GM19372 (cell line): ENCODE measurements at regions not wholly inside any gene's neighbourhood (a gene's known extent, or its start where the extent isn't known, plus 50 kb on each side); places are given as distances from the start of the nearest gene placed in this dataset.
"Not testable (repeated sequence)": the region's sequence is repeated elsewhere in the genome, so short reads cannot be mapped to it uniquely, and the experiment has no call there.

ENCODE experiments used
- ATAC-seq: cut with Tn5 transposase; IDR thresholded peaks from one replicate; pipeline ENCODE4 v1.9.1; 2021; ENCODE audit warnings: mild to moderate bottlenecking, low read depth, moderate library complexity; ENCODE audit not compliant: unreplicated experiment

DNA sequence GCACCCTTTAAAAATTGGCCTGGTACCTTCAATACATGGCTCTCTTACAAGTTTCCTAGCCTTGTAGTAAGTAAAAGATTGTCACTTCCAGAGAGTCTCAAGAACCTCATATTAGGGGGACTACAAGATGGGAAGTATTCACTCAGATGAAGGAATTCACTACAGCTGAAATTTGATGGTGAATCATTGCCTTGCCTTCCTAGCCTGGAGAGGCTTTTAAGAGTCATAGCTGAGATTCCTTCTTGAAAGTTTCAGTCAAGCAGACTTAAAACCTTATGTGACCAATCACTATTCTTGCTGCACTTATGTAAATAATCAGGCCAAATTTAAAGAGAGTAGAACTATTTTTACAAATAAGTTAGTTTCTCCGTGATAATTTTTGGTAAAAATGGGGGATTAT lies 451.6 kb downstream of the TRHDE start:
- ATAC-seq, result no peak

GRCh38 chr12:72729451-72730010 lies 457.4 kb downstream of the TRHDE start:
- no peak for ATAC-seq

GRCh38 chr12:72734581-72734980 lies 462.4 kb downstream of the TRHDE start:
- no peak for ATAC-seq

- no peak for ATAC-seq
Measured at GRCh38 chr12:72738811-72739210, 466.6 kb downstream of the TRHDE start.

- ATAC-seq, result no peak
Measured at GRCh38 chr12:72740064-72740463, 467.9 kb downstream of the TRHDE start.

DNA sequence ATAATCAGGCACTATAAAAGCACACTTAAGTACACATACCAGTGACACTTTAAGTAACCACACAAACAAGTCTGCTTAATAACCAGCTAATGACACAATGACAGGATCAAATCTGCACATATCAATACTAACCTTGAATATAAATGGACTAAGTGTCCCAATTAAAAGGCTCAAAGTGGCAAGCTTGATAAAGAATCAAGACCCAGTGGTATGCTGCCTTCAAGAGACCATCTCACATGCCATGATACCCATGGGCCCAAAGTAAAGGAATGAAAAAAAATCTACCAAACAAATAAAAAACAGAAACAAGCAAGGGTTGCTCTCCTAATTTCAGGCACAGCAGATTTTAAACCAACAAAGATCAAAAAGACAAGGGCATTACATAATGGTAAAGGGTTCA lies 470.4 kb downstream of the TRHDE start:
- ATAC-seq, result no peak

DNA sequence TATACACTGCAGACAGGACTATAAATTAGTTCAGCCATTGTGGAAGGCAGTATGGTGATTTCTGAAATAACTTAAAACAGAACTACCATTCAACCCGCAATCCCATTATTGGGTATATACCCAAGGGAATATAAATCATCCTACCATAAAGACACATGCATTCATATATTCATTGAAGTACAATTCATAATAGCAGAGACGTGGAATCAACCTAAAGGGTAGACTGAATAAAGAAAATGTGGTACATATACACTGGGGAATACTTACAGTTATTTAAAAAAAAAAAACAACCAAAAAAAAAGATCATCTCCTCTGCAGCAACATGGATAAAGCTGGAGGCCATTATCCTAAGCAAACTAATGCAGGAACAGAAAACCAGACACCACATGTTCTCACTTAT lies 473.9 kb downstream of the TRHDE start:
- ATAC-seq, result no peak

DNA sequence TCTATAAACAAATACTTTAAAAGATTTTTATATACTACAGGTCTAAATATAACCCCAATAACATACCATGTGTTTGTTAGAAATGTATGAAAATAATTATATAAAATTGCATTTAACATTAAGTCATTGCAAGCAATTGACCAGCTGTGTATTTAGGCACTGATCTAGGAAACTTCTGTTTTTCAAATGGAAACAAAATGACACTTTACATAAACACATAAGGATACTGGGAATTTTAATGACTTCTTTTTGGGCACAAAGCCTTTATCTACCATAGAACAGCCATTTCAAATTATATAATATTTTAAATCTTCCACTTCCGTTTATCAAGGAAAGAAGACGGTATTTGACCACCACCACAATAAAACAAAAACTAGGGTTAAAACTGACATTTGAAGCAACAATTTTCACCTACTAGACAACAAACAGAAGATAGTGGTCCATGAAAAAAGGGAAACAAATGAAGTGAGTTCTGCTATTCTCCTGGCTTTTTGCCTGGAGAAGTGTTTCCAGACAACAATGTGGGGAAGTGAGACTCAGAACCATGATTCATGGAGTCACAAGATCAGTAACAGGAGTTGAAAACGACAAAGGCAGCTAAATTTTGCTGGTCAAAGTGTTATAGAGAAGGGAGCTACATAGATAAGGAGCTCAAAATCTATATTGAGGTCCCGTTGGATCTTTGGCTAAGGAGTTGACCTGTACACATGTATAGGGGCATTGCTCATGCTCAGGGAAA lies 475.1 kb downstream of the TRHDE start:
- ATAC-seq, result no peak

DNA sequence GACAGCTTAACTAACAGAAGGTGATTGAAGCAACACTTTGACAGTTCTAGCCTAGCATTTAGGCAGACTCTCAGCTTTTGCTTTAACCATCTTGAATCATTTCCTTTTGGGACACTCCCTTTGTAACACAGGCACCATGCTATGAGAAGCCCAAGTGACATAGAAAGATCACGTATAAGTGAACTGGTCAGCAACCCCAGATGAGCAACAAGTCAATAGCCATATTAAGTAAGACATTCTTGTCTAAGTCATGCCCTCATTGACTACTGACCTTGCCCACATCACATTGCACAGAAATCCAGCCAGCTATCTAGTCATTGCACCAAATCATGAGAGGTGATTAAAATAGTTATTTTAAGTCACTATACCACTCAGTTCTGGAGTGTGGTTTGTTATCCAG lies 476.8 kb downstream of the TRHDE start:
- ATAC-seq, result no peak

- no peak for ATAC-seq
Measured at GRCh38 chr12:72753571-72753970, 481.4 kb downstream of the TRHDE start.

DNA sequence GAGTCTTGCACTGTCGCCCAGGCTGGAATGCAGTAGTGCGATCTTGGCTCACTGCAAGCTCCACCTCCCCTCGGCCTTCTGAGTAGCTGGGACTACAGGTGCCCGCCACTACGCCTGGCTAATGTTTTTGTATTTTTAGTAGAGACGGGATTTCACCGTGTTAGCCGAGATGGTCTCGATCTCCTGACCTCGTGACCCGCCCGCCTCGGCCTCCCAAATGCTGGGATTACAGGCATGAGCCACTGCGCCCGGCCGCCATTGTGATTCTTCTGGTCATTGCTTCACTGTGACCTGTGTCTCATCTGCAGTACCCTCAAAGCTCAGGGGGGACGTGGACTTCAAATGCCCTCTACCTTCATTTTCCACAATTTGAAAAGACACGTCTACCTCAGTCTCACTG lies 481.9 kb downstream of the TRHDE start:
- not testable (repeated sequence) for ATAC-seq

- ATAC-seq, result no peak
Measured at GRCh38 chr12:72766517-72766916, 494.3 kb downstream of the TRHDE start.

DNA sequence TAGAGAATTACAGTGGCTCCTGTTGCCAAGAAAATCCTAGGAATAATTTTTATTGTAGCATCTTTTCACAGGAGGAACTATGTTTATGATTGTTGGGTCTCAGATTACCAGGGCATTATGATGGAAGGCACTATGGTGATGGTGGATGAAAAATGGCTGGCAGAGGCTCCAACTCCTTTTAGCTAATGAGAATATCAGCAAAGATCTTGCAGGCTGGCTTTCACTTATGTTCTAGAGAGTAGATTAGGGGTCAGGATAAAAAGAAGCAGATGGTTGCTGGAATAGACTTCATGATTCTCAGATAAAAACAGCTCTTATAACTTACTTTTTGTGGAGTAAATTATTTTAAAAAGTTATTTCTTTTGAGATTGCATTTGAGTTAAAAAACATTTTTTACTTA lies 501.9 kb downstream of the TRHDE start:
- no peak for ATAC-seq

- no peak for ATAC-seq
Measured at GRCh38 chr12:72777806-72778205, 505.6 kb downstream of the TRHDE start.

DNA sequence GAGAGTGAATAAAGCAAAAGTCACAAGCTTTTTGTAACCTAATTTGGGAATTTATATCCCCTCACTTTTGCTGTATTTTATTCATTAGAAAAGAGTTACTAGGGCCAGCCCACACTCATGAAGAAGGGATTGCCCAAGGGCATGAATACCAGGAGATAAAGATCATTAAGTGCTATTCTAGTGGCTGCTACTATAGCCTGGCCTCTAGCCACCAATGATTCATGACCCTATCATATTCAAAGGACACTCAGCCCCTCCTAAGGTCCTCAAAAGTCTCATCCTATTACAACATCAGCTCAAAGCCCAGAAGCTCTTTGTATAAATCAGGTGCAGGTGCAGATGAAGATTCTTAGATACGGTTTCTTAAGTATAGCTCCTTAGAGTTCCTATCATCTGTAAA lies 518.1 kb downstream of the TRHDE start:
- ATAC-seq, result no peak

GRCh38 chr12:72792889-72793288 lies 520.7 kb downstream of the TRHDE start:
- no peak for ATAC-seq

GRCh38 chr12:72793796-72794195 lies 521.6 kb downstream of the TRHDE start:
- no peak for ATAC-seq

GRCh38 chr12:72815421-72815820 lies 543.3 kb downstream of the TRHDE start:
- no peak for ATAC-seq

DNA sequence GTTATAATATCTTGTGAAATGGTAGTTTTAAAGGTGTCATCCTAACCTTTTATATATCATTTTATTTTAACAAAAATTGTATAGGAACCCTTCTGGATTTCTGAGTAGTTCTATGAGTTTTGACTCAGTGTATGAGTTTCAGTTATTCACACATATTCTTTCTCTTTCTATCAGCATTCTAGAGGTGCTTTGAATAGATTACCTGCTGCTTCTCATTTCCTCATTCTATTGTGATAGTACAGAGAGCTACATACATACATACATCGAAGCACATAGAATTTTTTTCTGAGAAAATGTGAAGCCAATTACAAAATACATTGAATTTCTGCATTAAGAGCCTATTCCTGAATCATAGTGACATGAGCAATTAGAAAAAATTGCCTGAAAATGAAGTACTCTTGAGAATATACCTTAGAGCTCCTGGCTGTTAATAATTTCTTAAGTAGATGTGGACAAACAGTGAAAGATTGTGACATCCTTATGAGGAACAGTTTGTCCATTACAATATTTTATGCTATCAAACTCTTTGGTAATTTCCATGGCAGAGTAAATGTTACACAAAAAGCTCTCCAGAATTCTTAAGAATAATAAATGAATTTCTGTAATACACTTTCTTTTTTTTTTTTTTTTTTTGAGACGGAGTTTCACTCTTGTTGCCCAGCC lies 556.6 kb downstream of the TRHDE start:
- no peak for ATAC-seq

DNA sequence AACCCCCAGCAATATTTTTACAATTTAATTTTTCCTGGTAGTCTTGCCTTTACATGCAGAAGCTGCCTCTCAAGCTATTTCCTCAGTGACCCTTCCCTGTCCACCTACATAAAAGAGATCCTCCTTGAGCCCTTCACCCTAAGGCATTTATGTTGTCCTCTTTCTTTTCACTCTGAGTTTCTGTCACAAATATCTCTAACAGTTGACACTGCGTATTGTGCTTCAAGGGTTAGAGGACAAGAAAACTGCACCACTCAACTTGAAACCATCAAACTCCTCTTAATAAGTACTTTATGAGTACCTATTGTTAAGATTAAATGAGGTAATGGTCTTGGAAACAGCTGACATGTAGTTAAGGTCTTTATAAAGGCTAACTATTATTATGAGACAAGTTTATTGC lies 557.7 kb downstream of the TRHDE start:
- ATAC-seq, result no peak

GRCh38 chr12:72832024-72832423 lies 559.9 kb downstream of the TRHDE start:
- ATAC-seq, result no peak

GRCh38 chr12:72836194-72836593 lies 564.0 kb downstream of the TRHDE start:
- ATAC-seq, result no peak
